SK-N-SH (cell line): ENCODE measurements at regions not wholly inside any gene's neighbourhood (a gene's known extent, or its start where the extent isn't known, plus 50 kb on each side); places are given as distances from the start of the nearest gene placed in this dataset.

ENCODE experiments used
- CTCF ChIA-PET: fragments of 300-600, 350-600 bp; formaldehyde crosslinking; extraction: SDS; loops from one replicate; lab custom pipeline; 2021; lab: Yijun Ruan, JAX
- POLR2A ChIA-PET: fragments of 350-600 bp; sonication (Branson Sonifier 250); formaldehyde crosslinking; extraction: SDS; loops from one replicate; lab custom pipeline; 2020; ENCODE audit warnings: antibody characterized with exemption, inconsistent platforms; lab: Yijun Ruan, JAX
- DNase-seq: peaks from one replicate; pipeline ENCODE4 v3.0.0; 2012
- H2AFZ ChIP-seq: fragments of 200-600 bp; sonication (generic); 2 replicates; pipeline ENCODE4 v1.8.1; 2016; ENCODE audit warnings: antibody characterized with exemption, mild to moderate bottlenecking, low read depth
- H3F3A ChIP-seq: fragments of 200-600 bp; sonication (generic); replicated peaks from 2 replicates; pipeline ENCODE3; 2016; ENCODE audit warnings: antibody characterized with exemption, mild to moderate bottlenecking; ENCODE audit not compliant: insufficient read depth
- H3K27ac ChIP-seq, 2 experiments: fragments of 200-500 bp in 1 of 2; fragments of 200-600 bp in 1 of 2; sonication (Bioruptor generic) in 1 of 2; sonication (generic), shearing (Covaris generic) in 1 of 2; 2 replicates each; pipeline versions ENCODE4 v1.5.1 to v1.6.1; 2014 to 2016; ENCODE audit warnings: low read depth in 2 of 2, inconsistent platforms in 1 of 2, low read length in 1 of 2, mild to moderate bottlenecking in 1 of 2, mixed read lengths in 1 of 2
- H3K27me3 ChIP-seq: fragments of 200-600 bp; sonication (generic), shearing (Covaris generic); 2 replicates; pipeline ENCODE4 v1.6.1; 2016; ENCODE audit warnings: mixed run types; ENCODE audit not compliant: insufficient read depth
- H3K36me3 ChIP-seq, 2 experiments: fragments of 200-500 bp in 1 of 2; fragments of 200-600 bp in 1 of 2; sonication (Bioruptor generic) in 1 of 2; sonication (generic) in 1 of 2; replicated peaks in 1 of 2; 2 replicates each; pipeline versions ENCODE3 to v1.5.1; 2014 to 2016; ENCODE audit warnings: low read length in 1 of 2, mild to moderate bottlenecking in 1 of 2; ENCODE audit not compliant: insufficient read depth in 2 of 2, control insufficient read depth in 1 of 2
- H3K4me1 ChIP-seq, 2 experiments: fragments of 200-500 bp in 1 of 2; fragments of 200-600 bp in 1 of 2; sonication (Bioruptor generic) in 1 of 2; sonication (generic), shearing (Covaris generic) in 1 of 2; 2 replicates each; pipeline versions ENCODE4 v1.5.1 to v1.6.1; 2014 to 2016; ENCODE audit warnings: low read depth in 1 of 2, low read length in 1 of 2, mixed run types in 1 of 2; ENCODE audit not compliant: insufficient read depth in 2 of 2, control insufficient read depth in 1 of 2
- H3K4me2 ChIP-seq: fragments of 200-600 bp; sonication (generic), shearing (Covaris generic); 2 replicates; pipeline ENCODE4 v1.6.1; 2017; ENCODE audit warnings: mixed run types
- H3K4me3 ChIP-seq, 2 experiments: fragments of 200-500 bp in 1 of 2; fragments of 200-600 bp in 1 of 2; sonication (Bioruptor generic) in 1 of 2; sonication (generic), shearing (Covaris generic) in 1 of 2; 2 replicates each; pipeline versions ENCODE4 v1.5.1 to v1.8.1; 2014 to 2016; ENCODE audit warnings: low read depth in 2 of 2, inconsistent platforms in 1 of 2, low read length in 1 of 2, mild to moderate bottlenecking in 1 of 2, mixed read lengths in 1 of 2, moderate library complexity in 1 of 2
- H3K79me2 ChIP-seq: fragments of 200-600 bp; sonication (generic); 2 replicates; pipeline ENCODE4 v1.8.1; 2017; ENCODE audit warnings: mild to moderate bottlenecking; ENCODE audit not compliant: insufficient read depth
- H3K9ac ChIP-seq: fragments of 200-600 bp; sonication (generic); 2 replicates; pipeline ENCODE4 v1.6.1; 2017; ENCODE audit warnings: mixed run types
- H3K9me2 ChIP-seq: fragments of 200-600 bp; sonication (generic); 2 replicates; pipeline ENCODE4 v1.6.1; 2017; ENCODE audit warnings: mixed run types
- H3K9me3 ChIP-seq: fragments of 200-600 bp; sonication (generic); 2 replicates; pipeline ENCODE4 v1.6.1; 2017; ENCODE audit warnings: mixed run types, mild to moderate bottlenecking, moderate library complexity
- H4K20me1 ChIP-seq: fragments of 200-600 bp; sonication (generic); 2 replicates; pipeline ENCODE4 v1.6.1; 2017; ENCODE audit warnings: mild to moderate bottlenecking, mixed run types; ENCODE audit not compliant: insufficient read depth
- ELF1 ChIP-seq: IDR thresholded peaks from 2 replicates; pipeline ENCODE4 v1.4.0; 2012
- EZH2phosphoT487 ChIP-seq: fragments of 200-600 bp; sonication (generic); IDR thresholded peaks from 2 replicates; pipeline ENCODE4 v1.6.1; 2017; ENCODE audit warnings: low read depth, mixed run types, mild to moderate bottlenecking, antibody characterized with exemption, moderate library complexity, borderline replicate concordance
- FOSL2 ChIP-seq: IDR thresholded peaks from 2 replicates; pipeline ENCODE4 v1.4.0; 2012; ENCODE audit warnings: low read depth, mild to moderate bottlenecking, moderate library complexity, borderline replicate concordance
- FOXJ3 ChIP-seq: sonication (generic); formaldehyde crosslinking; IDR thresholded peaks from 2 replicates; pipeline ENCODE4 v1.5.1; 2020; ENCODE audit warnings: mild to moderate bottlenecking, missing genetic modification reagents
- FOXM1 ChIP-seq: IDR thresholded peaks from 2 replicates; pipeline ENCODE4 v1.4.0; 2012; ENCODE audit warnings: low read depth, mild to moderate bottlenecking
- GABPA ChIP-seq: IDR thresholded peaks from 2 replicates; pipeline ENCODE4 v1.4.0; 2012; ENCODE audit warnings: low read depth, mild to moderate bottlenecking
- GATA2 ChIP-seq: sonication (generic); formaldehyde crosslinking; IDR thresholded peaks from 2 replicates; pipeline ENCODE4 v1.5.0; 2020; ENCODE audit warnings: mild to moderate bottlenecking, missing genetic modification reagents
- IRF3 ChIP-seq: fragments of 150-350 bp; IDR thresholded peaks from 2 replicates; pipeline ENCODE4 v1.6.1; 2016; ENCODE audit warnings: mild to moderate bottlenecking, low read depth, low read length
- MAX ChIP-seq: IDR thresholded peaks from 2 replicates; pipeline ENCODE4 v1.4.0; 2012; ENCODE audit warnings: low read depth
- MEF2A ChIP-seq: IDR thresholded peaks from 2 replicates; pipeline ENCODE4 v1.4.0; 2012; ENCODE audit warnings: low read depth, borderline replicate concordance
- MXI1 ChIP-seq: IDR thresholded peaks from 2 replicates; pipeline ENCODE4 v1.6.1; 2012; ENCODE audit warnings: mild to moderate bottlenecking, low read depth, low read length, improper control_type of control experiment
- NFIC ChIP-seq: IDR thresholded peaks from 2 replicates; pipeline ENCODE4 v1.4.0; 2012; ENCODE audit warnings: borderline replicate concordance
- PBX3 ChIP-seq: IDR thresholded peaks from 2 replicates; pipeline ENCODE4; 2012
- POLR2AphosphoS5 ChIP-seq: IDR thresholded peaks from 2 replicates; pipeline ENCODE4 v1.6.1; 2012; ENCODE audit warnings: low read depth, low read length
- RAD21 ChIP-seq: IDR thresholded peaks from 2 replicates; pipeline ENCODE4 v1.6.1; 2012; ENCODE audit warnings: mild to moderate bottlenecking, low read length
- RCOR1 ChIP-seq: fragments of 150-350 bp; IDR thresholded peaks from 2 replicates; pipeline ENCODE4 v1.6.1; 2017; ENCODE audit warnings: antibody characterized with exemption, low read length
- RFX5 ChIP-seq: IDR thresholded peaks from 2 replicates; pipeline ENCODE4 v1.6.1; 2012; ENCODE audit warnings: mild to moderate bottlenecking, improper control_type of control experiment, low read length
- SIN3A ChIP-seq: IDR thresholded peaks from 2 replicates; pipeline ENCODE4 v1.6.1; 2012; ENCODE audit warnings: low read depth, mild to moderate bottlenecking, low read length, moderate library complexity, borderline replicate concordance
- SMC3 ChIP-seq: IDR thresholded peaks from 2 replicates; pipeline ENCODE4 v1.6.1; 2012; ENCODE audit warnings: low read depth, low read length, improper control_type of control experiment
- TAF1 ChIP-seq: IDR thresholded peaks from 2 replicates; pipeline ENCODE4 v1.6.1; 2012; ENCODE audit warnings: low read depth, mild to moderate bottlenecking, low read length, moderate library complexity, borderline replicate concordance
- TEAD4 ChIP-seq: IDR thresholded peaks from 2 replicates; pipeline ENCODE4 v1.4.0; 2012; ENCODE audit warnings: mild to moderate bottlenecking, borderline replicate concordance; ENCODE audit not compliant: insufficient read depth
- USF1 ChIP-seq: IDR thresholded peaks from 2 replicates; pipeline ENCODE4 v1.4.0; 2012; ENCODE audit warnings: low read depth, borderline replicate concordance
- USF2 ChIP-seq: fragments of 150-350 bp; IDR thresholded peaks from 2 replicates; pipeline ENCODE4 v1.6.1; 2017; ENCODE audit warnings: antibody characterized with exemption, low read length, low read depth, borderline replicate concordance
- ZBTB33 ChIP-seq: IDR thresholded peaks from 2 replicates; pipeline ENCODE4 v1.4.0; 2012; ENCODE audit warnings: low read depth, borderline replicate concordance
- WGBS: methylation state at CpG from one replicate; pipeline ENCODE4 v1.1.6; 2017; ENCODE audit warnings: low lambda C conversion rate; 5-methylcytosine and 5-hydroxymethylcytosine counted together

GRCh38 chr2:220676695-220677094 lies 895.4 kb downstream of the EPHA4 start:
- Histone ChIP-seq H3K9ac (no peak overlapping the region), H3K27ac (no peak overlapping the region), H3K4me1 (no peaks in the 10 kb centered on the region), H3K79me2 (no peaks in the 10 kb centered on the region), H3K36me3 (no peaks in the 10 kb centered on the region), H3K9me3 (no peaks in the 10 kb centered on the region), H3F3A (no peaks in the 10 kb centered on the region), H3K27me3 (no peaks in the 10 kb centered on the region), H2AFZ (no peak overlapping the region), H4K20me1 (no peaks in the 10 kb centered on the region), H3K4me3 (no peak overlapping the region), H3K9me2 (no peaks in the 10 kb centered on the region), H3K4me2 (no peak overlapping the region)
- no peak for DNase-seq
- ChIA-PET POLR2A (no interaction called here), CTCF (interaction anchor here (1.1 kb wide), 1 partner anchor 897 kb away, joined by 3 read pairs; no protein-coding TSS in a partner anchor)
- TF ChIP-seq IRF3 = no peak
- TF ChIP-seq MXI1 = no peak
- TF ChIP-seq FOXJ3 (CRISPR knock-in tag) = no peak
- TF ChIP-seq TAF1 = no peak
- TF ChIP-seq PBX3 = no peak
- no peak for TF ChIP-seq SMC3
- no peak for TF ChIP-seq USF2
- no peak for TF ChIP-seq RCOR1
- TF ChIP-seq NFIC = no peak
- no peak for TF ChIP-seq POLR2AphosphoS5
- no peak for TF ChIP-seq RFX5
- TF ChIP-seq MAX = no peak
- TF ChIP-seq FOSL2 = no peak
- TF ChIP-seq GATA2 (CRISPR knock-in tag) = no peak
- TF ChIP-seq SIN3A = no peak
- TF ChIP-seq MEF2A = no peak
- 10% methylated on average over 1 of the region's 1 CpG for WGBS

- Histone ChIP-seq H3K9me2 (no peaks in the 10 kb centered on the region), H3K4me1 (no peaks in the 10 kb centered on the region), H4K20me1 (no peaks in the 10 kb centered on the region), H3K27me3 (no peaks in the 10 kb centered on the region), H3F3A (no peaks in the 10 kb centered on the region), H3K27ac (no peak overlapping the region), H3K9me3 (no peaks in the 10 kb centered on the region), H3K36me3 (no peaks in the 10 kb centered on the region), H3K4me3 (no peak overlapping the region), H3K79me2 (no peaks in the 10 kb centered on the region), H2AFZ (no peak overlapping the region), H3K4me2 (no peak overlapping the region), H3K9ac (no peak overlapping the region)
- ChIA-PET POLR2A (no interaction called here), CTCF (interaction anchor here (0.6 to 1.3 kb wide), 2 partner anchors 9 to 21 kb away, joined by 3 read pairs; no protein-coding TSS in a partner anchor)
- no peak for DNase-seq
- TF ChIP-seq EZH2phosphoT487 (no peak), FOXJ3 (CRISPR knock-in tag) (no peak), GABPA (no peak), ELF1 (no peak), USF1 (no peak), POLR2AphosphoS5 (no peak), FOXM1 (no peak), TAF1 (no peak), RCOR1 (no peak), RAD21 (no peak), MXI1 (no peak), TEAD4 (no peak), GATA2 (CRISPR knock-in tag) (no peak), ZBTB33 (no peak), MEF2A (no peak), RFX5 (no peak), SMC3 (no peak)
Measured at GRCh38 chr2:220678943-220679342, 893.2 kb downstream of the EPHA4 start.
